Right renal cortex interstitium (tissue), 3 donors: ENCODE measurements at regions not wholly inside any gene's neighbourhood (a gene's known extent, or its start where the extent isn't known, plus 50 kb on each side); places are given as distances from the start of the nearest gene placed in this dataset.

Experiments
- DNase-seq, 3 donors: peaks; one replicate each; pipeline ENCODE4 v3.0.0-alpha.2; 2013; ENCODE audit warnings: low read depth in 3 of 3, low spot score in 2 of 3

DNA sequence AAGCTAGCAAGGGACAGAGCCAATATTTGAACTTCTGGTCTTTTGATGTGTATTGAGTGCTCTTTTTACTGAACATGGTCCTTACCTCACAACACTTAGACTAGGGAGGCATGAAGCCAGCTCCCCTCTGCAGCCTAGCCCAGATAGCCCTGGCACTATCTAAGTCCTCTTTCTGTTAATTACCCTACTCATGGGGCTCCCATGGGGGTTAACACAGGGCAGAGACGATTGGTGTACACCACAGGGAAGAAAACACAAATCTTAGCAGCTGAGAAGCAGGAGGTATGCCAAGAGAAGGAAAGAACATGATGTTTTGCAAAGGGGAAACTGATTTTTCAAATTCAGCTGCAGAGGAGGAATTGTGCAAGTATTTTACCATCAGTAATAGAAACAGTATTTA lies 383.8 kb downstream of the TMEM232 start:
- DNase-seq = no peak

DNA sequence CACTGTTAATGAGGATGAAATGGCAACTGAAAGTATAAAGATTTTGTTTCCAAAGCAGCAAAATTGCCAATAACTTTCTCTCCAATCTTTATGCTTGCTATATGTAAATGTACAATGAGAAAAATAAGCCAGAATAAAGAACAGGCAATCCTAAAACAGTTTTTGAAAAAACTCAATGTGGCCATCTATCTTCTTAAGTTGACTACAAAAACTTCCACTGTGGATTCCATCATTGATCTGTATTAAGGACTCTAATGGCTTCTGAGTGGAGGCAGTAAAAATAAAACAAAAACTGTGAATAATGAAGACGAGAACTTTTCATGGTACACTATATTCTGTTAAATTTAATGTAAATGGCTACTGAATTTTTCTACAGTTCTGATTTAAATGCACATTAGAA lies 382.9 kb downstream of the TMEM232 start:
- no peak for DNase-seq

DNA sequence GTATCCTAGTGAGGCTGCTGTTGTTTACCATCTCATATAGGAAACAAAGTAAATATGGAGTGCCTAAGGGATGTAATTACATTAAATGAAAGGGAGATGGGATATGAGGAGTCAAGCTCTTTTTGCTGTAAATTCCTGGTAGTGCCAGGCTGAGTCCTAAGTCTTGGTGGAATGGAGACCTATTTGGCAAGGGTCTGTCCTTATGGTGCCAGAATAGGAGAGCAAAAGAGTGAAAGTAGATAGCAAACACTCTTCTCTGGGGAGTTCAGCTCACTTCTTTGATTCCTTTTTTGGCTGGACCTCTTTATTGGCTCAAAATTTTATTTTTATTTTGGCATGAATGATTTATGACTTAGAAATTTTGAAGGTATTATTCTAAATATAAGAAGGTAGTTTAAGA lies 380.8 kb downstream of the TMEM232 start:
- DNase-seq = no peak

DNA sequence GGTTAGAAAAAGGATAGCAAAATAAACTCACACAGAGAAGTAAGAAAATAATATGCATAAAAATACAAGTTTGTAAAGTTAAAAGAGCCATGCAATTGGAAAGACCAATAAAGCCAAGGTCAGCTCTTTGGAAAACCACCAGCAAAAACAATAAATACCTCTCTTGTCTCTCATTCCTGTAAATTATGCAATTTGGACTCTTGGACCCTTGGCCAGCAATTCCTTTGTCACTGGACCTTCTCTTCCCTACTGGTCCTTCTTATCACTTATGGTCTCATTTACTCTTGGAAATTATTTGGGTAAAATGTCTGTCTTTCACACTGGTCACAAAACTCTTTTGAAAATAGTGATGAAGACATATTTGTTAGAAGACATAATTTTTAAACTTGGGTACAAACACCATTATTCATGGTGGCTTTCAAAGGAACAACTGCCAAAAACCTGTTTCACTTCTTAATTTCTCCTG lies 379.5 kb downstream of the TMEM232 start:
- no peak for DNase-seq

DNA sequence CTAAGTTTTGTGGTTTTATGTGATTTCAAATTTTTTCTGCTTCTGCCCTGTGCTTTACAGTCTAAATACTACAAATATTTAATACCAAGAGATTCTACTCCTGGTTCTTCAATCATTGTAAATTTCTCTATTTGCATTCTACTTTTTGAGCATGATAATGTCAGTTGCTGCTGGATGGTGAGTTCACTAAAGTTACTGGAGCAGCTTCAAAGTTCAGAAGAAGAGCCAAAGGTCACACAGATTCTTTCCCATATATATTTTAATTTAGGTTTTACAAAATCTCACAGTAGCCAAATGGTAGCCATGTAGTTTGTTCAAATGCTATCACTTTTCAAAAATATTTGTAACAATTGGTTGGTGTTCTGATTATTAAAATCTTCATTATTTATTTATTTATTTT lies 378.7 kb downstream of the TMEM232 start:
- DNase-seq = no peak

DNA sequence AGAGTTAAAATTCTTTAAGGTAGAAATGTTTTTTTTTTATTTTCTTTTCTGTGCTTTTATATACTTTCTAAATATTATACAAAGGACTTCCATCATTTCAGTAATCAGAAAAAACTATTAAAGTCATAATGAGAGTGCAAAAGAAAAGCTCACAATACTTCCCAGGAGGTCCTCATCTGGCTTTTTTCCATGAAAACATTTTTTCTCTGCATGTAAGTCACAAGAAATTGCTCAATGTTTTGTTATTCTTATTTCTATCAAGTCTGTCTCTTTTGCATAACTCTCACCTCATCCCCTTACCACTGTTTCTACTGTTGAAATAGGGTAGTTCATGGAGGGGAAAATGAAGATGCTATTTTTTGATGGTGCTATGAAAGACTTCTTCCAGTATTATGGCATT lies 375.0 kb downstream of the TMEM232 start:
- DNase-seq = no peak

DNA sequence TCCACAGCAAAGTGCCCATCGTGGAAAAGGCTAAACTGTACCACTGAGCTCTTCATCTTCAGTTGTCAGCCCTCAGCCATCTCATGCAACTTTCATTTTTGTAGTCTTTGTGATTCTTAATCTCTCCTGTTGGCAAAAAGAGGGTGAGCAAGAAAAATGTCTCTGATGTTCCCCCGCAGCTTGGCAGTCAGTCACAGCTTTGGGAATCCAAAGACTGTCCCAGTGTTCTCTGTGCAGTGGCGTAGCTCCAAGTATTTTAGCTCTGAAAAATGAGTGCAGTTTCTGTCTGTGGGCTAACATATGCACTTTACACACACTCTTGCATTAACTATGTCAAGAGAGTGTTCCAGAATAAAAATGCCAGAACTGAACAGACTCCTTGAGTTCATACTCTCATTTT lies 372.2 kb downstream of the TMEM232 start:
- no peak for DNase-seq

DNA sequence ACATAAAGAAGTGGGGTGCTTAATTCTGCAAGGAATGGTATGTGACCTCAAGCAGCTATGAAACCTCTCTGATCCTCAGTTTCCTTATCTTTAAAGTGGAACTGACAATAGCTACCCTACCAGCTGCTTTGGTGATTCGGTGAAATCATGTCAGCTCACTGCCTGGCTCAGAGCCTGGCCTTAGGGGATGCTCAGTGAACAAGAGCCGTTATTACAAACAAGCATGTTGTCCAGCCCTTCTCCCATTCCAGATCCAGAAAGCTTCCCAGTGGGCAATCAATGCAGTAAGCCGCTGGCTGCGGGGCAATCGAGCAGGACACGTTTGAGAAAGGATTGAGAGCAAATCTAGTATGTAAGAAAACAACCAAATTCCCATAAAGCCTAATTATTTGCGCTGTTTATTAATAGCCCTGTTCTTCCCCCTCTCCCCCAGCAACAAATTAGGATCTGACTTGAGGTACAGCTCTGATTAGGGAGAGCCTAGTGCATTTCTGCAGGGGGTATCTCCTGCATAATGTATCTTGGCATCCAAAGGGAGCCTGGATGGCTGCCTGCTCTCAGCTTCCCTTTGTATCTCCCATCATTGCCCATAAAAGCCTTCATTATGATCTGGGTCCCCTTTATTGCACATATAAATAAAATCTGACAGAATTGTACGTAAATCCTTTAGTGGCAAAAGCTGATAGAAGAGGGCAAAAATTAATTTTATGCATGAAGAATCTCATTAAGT lies 371.4 kb downstream of the TMEM232 start:
- DNase-seq = no peak

DNA sequence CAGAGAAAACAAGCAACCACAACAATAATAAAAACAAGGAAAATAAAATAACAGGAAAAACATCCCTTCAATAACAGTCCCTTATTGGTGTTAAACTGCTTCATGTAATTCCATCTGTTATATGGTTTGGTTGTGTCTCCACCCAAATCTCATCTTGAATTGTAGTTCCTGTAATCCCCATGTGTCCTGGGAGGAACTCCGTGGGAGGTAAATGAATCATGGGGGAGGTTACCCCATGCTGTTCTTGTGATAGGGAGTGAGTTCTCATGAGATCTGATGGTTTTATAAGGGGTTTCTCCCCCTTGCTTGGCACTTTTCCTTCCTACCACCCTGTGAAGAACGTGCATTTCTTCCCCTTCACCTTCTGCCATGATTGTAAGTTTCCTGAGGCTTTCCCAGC lies 369.8 kb downstream of the TMEM232 start:
- no peak for DNase-seq

DNA sequence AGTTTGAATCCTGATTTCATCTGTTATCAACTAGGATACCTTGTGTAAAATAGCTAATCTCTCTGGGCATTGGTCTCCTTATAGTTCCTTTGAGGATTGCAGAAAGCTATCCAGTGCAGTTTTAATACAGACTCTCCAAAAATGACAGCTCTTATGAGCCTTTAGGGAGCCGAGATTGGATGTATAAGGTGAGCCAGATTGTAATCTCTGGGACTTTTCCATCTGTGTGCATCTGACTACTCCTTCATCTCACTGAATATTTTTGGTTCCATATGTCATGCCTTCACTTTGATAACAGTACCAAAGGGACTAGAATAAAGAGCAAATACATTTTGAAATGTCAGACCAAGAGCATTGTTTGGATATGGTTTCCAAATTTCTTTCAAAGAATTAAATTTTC lies 367.2 kb downstream of the TMEM232 start:
- no peak for DNase-seq

DNA sequence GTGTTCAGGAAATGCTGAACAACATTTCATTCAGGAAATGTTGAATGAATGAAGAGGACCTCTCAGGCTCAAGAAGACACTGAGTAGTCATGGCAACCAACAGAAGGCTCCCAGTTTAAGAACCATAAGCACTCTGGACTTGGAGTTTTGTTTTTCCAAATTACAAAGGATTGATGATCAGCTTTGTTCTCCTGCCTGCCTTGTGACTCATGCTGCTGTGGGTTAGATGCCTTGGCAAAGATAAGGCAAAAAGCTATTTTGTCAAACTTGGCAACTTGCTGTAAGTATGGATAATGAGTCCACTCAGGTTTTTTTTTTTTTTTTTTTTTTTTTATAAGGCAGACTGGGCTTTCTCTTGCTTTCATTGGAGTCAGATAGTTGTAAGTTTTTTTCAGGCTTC lies 365.0 kb downstream of the TMEM232 start:
- no peak for DNase-seq

DNA sequence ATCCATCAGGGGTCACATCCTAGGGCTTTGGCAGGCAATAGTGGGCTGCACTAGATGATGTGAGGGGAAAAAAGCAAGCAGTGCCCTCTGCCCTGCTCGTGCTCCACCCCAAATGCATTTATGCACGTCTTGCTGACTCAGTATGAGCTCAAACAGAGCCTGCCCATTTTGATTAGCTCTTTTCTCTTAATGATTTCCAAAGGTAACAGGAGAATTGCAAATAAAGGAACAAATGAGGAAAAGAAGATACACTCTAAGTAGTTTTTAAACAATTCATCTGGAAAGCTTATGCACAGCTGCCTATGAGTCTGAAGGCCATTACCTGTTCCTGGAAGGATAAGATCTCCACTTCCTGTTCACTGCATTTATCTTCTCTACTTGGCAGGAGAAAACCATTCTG lies 364.2 kb downstream of the TMEM232 start:
- no peak for DNase-seq

DNA sequence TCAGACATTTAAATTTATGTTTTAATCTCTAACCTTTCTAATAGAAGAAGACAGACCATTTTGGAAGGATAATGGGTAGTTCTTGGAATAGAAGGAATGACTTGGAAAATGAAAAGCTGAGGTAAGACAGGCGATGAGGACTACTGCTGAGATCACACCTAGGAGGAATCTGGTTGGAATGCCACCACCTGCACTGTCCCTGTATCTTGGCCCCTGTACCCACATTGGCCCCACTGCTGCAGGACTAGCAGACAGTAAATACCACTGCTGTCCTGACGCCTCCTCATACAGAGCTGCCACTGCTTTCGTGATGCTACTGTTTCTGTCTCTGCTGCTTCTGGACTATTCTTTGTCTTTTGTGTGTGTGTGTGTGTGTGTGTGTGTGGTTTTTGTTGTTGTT lies 359.8 kb downstream of the TMEM232 start:
- DNase-seq = no peak
